HG03521 (cell line): ENCODE measurements at regions not wholly inside any gene's neighbourhood (a gene's known extent, or its start where the extent isn't known, plus 50 kb on each side); places are given as distances from the start of the nearest gene placed in this dataset.

Experiments used
- ATAC-seq: cut with Tn5 transposase; IDR thresholded peaks from one replicate; pipeline ENCODE4 v1.9.1; 2021; ENCODE audit warnings: mild to moderate bottlenecking, moderate library complexity; ENCODE audit not compliant: unreplicated experiment

- no peak for ATAC-seq
Observed at GRCh38 chr17:33403194-33403593, 110.1 kb upstream of the ASIC2 start.

- no peak for ATAC-seq
Observed at GRCh38 chr17:33404070-33404819, 111.2 kb upstream of the ASIC2 start.

DNA sequence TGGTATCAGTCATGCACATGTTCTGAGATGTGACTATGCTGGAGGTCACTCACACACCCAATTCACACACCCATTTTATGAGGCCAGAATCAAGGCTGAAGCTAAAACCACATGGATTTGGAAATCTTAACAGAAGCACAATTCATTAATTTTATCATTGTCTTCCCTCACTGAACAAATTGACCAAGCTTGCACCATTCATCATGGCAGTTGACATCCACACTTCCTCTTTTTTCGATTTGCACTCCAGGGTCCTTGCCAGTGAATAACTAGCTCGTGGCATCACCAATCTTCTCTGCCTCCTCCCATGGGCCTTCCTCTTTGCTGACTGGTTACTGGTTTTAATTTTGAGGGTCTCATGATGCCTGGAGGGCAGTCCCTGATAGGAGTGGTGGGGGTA lies 123.0 kb upstream of the ASIC2 start:
- no peak for ATAC-seq

GRCh38 chr17:33421933-33422332 lies 128.8 kb upstream of the ASIC2 start:
- no peak for ATAC-seq

DNA sequence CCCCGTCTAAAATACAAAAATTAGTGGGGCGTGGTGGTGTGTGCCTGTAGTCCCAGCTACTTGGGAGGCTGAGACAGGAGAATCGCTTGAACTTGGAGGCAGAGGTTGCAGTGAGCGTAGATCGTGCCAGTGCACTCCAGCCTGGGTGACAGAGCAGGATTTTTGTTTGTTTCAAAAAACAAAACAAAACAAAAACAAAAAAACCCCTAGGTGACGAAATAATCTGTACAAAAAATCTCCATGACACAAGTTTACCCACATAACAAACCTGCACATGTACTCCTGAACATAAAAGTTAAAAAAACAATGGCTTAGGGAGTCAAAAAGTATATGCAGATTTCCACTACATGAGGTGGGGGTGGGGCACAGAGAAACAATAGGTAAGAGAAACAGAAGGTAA lies 140.5 kb upstream of the ASIC2 start:
- ATAC-seq: no peak

- no peak for ATAC-seq
Observed at GRCh38 chr17:33434841-33435240, 141.7 kb upstream of the ASIC2 start.

DNA sequence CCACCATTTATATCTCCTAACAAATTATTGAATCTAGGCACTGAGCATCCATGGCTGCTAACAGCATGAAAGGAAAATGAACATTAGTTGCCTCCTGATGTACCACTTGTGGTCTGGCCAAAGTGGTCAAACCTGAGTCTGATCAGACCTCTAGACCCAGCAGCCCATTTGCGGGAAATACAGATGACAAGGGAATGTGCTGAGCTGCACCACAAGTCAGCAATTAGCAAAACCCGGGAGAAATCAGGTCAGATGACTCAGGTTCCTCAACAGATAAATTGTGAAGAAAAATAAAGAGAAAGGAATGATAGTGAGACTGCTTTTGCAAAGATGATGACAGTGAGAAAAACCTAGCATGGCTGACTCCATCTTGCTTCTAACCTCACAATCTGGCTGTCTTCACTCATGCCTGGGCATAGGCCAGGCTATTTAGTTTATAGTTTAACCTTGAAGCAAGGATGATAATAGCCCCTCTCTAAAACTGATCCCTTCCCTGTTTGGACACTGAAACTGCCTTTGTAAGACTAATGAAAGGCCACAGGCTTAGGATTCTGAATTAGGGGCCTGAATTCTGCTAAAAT lies 142.7 kb upstream of the ASIC2 start:
- ATAC-seq: no peak

- no peak for ATAC-seq
Observed at GRCh38 chr17:33436321-33436720, 143.2 kb upstream of the ASIC2 start.

GRCh38 chr17:33438139-33438538 lies 145.0 kb upstream of the ASIC2 start:
- no peak for ATAC-seq

DNA sequence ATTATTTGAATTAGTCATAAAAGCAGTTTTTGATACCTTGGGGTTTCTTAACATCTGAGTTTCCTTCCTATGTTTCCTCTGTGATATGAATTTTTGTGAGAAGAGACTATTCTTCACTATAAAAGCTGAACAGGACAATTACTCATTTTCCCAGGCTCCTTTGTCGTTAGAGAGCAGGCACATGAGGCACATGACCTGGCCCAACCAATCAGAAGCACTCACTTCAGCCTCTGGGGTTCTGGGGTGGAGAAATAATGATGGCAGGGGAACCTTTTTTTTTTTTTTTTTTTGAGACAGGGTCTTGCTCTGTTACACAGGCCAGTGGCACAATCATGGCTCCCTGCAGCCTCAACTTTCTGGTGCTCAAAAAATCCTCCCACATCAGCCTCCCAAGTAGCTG lies 145.5 kb upstream of the ASIC2 start:
- no peak for ATAC-seq

DNA sequence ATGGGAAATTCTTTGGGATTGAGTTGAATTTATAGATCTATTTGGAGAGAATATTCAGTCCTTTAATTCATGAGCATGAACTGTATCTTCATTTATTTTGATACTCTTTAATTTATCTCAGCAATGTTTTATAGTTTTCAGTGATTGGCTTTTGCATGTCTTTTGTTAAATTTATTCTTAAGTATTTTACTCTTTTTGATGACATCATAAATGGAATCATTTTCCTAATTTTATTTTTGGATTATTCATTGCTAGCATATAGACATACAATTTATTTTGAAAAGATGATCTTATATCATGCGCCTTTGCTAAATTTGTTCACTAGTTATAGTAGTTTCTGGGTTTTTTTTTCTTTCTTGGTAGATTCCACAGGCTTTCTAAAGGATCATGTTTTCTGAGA lies 149.2 kb upstream of the ASIC2 start:
- ATAC-seq: no peak

GRCh38 chr17:33444731-33445130 lies 151.6 kb upstream of the ASIC2 start:
- no peak for ATAC-seq

DNA sequence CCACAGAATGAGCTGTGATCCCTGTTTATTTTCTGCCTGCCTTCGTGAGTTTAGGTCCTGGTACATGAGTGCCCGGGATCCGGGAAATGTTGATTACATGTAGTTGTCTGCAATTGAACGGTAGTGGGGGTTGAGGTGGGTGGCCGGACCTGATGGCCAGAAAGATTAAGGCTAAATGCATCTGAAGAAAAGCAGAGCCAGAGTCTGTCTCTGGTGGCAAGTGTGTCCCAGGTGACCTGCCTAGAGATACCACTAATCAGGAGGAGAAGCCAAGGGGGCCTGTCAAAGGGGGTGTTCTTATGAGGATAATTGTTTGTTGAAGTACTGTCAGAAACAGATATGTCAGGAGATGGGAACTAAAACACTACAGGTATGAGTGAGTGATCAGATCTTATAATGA lies 154.0 kb upstream of the ASIC2 start:
- ATAC-seq: no peak

DNA sequence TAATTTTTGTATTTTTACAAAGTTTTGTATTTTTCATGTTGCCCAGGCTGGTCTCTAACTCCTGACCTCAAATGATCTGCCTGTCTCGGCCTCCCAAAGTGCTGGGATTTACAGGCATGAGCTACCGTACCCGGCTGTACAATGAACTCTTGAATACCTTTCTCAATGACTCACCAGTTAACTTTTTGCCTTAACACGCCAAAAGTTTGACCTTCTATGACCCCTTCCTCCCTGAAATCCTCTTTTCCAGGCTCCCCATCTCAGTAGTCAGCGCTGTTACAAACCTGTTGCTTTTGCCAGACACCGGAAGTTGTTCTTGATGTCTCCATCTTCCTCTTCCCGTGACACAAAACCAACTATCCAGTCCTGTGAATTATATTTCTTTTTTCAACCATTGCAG lies 158.1 kb upstream of the ASIC2 start:
- no peak for ATAC-seq

GRCh38 chr17:33457477-33457876 lies 164.4 kb upstream of the ASIC2 start:
- ATAC-seq: no peak

DNA sequence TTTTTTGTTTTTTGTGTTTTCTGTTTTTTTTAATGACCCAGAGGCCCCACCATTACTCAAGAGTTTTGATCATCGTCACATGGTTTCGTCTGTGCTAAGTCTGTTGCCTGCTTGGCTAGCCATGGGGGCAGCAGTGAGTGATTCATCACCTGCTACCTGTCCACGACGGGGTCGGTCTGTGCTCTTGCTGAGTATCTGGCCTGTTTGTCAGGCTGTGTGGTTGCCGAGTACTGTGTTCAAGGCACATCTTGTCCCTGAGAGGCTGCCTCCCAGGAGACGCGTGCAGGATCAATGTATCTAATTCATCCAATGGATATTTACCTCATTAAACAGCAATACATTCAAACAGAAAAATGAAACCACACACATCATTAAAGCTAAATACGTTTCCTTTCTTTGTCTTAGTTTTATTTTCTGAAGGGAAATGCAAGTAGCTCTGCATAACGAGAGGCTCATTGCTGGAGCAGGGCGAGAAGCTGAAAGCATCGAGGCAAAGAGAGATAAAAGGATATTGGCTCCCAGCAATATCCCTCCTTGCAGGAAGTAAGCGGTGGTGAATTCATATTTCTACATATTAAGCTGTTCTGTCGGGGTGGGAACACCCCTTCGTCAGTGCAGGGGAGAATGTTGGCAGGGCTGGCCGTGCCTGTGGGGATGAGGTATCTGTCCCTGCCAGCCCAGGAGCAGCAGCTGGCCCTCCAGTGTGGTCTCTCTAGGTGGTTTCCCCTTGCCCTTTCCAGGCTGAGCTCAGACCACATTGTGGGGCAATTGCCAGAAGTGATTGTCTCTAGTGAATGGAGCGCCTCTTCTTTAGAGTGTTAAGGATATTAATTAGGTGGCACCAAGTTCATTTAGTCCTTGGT lies 166.2 kb upstream of the ASIC2 start:
- ATAC-seq: no peak

GRCh38 chr17:33460781-33461450 lies 167.8 kb upstream of the ASIC2 start:
- no peak for ATAC-seq

DNA sequence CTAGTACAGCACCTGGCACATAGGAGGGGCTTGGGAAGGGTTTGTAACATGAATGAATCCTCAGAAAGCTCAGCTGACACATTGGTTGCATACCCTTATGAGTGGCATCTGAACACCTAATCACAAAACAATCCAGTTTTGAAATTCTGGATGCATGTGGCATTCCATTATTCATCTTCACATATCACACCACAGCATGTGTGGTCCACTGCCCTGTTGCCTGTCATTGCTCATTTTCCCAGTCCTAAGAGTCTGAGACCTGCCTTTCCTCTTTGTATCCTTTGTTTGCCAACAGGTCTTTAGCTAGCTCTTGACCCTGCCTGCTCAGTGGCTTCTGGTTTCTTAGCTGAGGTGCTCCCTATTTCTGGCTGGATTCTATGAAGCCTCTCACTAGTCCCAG lies 170.8 kb upstream of the ASIC2 start:
- no peak for ATAC-seq

- ATAC-seq: no peak
Observed at GRCh38 chr17:33464669-33465280, 171.7 kb upstream of the ASIC2 start.

DNA sequence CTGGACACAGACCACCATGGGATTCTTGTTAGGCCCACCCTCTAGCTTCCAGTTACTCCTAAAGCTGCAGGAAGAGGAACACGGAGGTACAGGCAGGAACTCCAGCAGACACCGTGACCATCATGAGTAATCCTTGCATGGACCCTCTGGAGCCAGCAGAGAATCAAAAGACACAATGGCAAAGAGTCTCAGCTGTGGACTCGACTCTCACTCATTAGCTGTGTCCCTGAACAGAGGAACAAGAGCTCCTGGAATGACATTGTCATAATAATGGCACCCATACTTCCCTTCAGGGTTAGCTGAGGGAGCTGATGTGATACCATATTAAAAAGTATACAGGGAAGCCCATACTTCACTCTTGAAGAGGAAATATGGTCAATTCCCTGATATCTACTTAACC lies 176.3 kb upstream of the ASIC2 start:
- ATAC-seq: no peak

- no peak for ATAC-seq
Observed at GRCh38 chr17:33469911-33470310, 176.8 kb upstream of the ASIC2 start.
